ENCODE measurements at regions not wholly inside any gene's neighbourhood (a gene's known extent, or its start where the extent isn't known, plus 50 kb on each side); places are given as distances from the start of the nearest gene placed in this dataset.
"Not testable (repeated sequence)": the region's sequence is repeated elsewhere in the genome, so short reads cannot be mapped to it uniquely, and the experiment has no call there.

DNA sequence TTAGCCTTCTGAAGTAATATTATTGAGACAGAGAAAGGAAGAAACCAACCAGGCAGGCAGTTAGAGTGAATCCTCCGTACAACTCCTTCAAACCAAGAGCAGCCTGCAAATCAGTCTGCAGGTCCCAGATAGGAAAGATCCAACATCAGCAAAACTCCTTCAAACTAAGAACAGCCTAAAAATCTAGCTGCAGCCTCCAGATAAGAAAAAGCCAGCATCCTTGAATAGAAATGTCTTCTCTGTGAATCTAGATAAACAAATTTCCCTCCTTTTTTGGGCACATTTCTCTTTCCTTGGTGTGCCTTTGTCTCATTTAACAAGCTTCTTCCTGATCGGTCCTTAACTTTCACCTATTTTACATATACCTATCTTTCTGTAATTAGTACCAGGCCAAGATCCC, 1004.6 kb upstream of the TMEFF2 start:
- TF ChIP-seq CTCF (IDR thresholded peaks at IDR 0.05): no peak
- Mint-ChIP-seq H3K36me3 (ENCODE audit: unreplicated experiment) (no peaks in the 10 kb centered on the region), H3K4me3 (ENCODE audit: unreplicated experiment) (no peak overlapping the region), H3K4me1 (ENCODE audit: unreplicated experiment) (no peaks in the 10 kb centered on the region), H3K9me3 (ENCODE audit: unreplicated experiment) (peaks cover 13% of the 10 kb centered on the region), H3K27me3 (ENCODE audit: unreplicated experiment) (no peaks in the 10 kb centered on the region), H3K27ac (ENCODE audit: unreplicated experiment) (no peak overlapping the region)
- no peak for DNase-seq (ENCODE audit: extremely low spot score, unreplicated experiment)

DNA sequence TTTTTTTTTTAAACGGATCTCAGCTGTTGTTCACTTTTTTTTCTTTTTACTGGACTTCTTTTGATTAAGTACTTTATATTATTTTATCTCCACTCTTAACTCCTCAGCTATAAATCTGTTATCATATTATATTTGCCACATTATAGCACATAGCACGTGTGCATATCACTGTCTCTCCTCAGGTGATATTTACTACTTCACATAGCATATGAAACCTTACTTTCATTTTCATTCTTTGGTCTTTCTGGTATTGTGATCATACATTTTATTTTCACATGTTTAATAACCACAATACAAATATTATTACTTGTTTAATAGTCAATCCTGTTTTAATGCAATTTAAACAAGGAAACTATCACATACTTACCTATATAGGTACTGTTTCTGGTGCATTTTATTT, 993.1 kb upstream of the TMEFF2 start:
- no peaks in the 10 kb centered on the region for H3K36me3 Mint-ChIP-seq (ENCODE audit: unreplicated experiment)
- H3K4me3 Mint-ChIP-seq (ENCODE audit: unreplicated experiment): peak overlapping the region; percentile 57
- TF ChIP-seq CTCF (IDR thresholded peaks at IDR 0.05): no peak
- no peak for DNase-seq (ENCODE audit: extremely low spot score, unreplicated experiment)
- no peaks in the 10 kb centered on the region for H3K9me3 Mint-ChIP-seq (ENCODE audit: unreplicated experiment)
- H3K4me1 Mint-ChIP-seq (ENCODE audit: unreplicated experiment): peaks cover 18% of the 10 kb centered on the region
- H3K27me3 Mint-ChIP-seq (ENCODE audit: unreplicated experiment): no peaks in the 10 kb centered on the region
- peak overlapping the region; percentile 82 for H3K27ac Mint-ChIP-seq (ENCODE audit: unreplicated experiment)

GRCh38 chr2:193170981-193171380, 976.2 kb upstream of the TMEFF2 start:
- H3K27ac Mint-ChIP-seq (ENCODE audit: unreplicated experiment): peak overlapping the region; percentile 87
- H3K27me3 Mint-ChIP-seq (ENCODE audit: unreplicated experiment); H3K4me1 Mint-ChIP-seq (ENCODE audit: unreplicated experiment); DNase-seq (ENCODE audit: extremely low spot score, unreplicated experiment); H3K36me3 Mint-ChIP-seq (ENCODE audit: unreplicated experiment); H3K9me3 Mint-ChIP-seq (ENCODE audit: unreplicated experiment): not testable (repeated sequence)
- H3K4me3 Mint-ChIP-seq (ENCODE audit: unreplicated experiment): peak overlapping the region; percentile 89

- no peaks in the 10 kb centered on the region for H3K36me3 Mint-ChIP-seq (ENCODE audit: unreplicated experiment)
- no peak for TF ChIP-seq CTCF (IDR thresholded peaks at IDR 0.05)
- H3K4me1 Mint-ChIP-seq (ENCODE audit: unreplicated experiment): no peaks in the 10 kb centered on the region
- no peak overlapping the region for H3K27ac Mint-ChIP-seq (ENCODE audit: unreplicated experiment)
- no peaks in the 10 kb centered on the region for H3K27me3 Mint-ChIP-seq (ENCODE audit: unreplicated experiment)
- H3K9me3 Mint-ChIP-seq (ENCODE audit: unreplicated experiment): no peaks in the 10 kb centered on the region
- DNase-seq (ENCODE audit: extremely low spot score, unreplicated experiment): no peak
- H3K4me3 Mint-ChIP-seq (ENCODE audit: unreplicated experiment): no peak overlapping the region
Observed at GRCh38 chr2:193156480-193156879, 961.7 kb upstream of the TMEFF2 start.

DNA sequence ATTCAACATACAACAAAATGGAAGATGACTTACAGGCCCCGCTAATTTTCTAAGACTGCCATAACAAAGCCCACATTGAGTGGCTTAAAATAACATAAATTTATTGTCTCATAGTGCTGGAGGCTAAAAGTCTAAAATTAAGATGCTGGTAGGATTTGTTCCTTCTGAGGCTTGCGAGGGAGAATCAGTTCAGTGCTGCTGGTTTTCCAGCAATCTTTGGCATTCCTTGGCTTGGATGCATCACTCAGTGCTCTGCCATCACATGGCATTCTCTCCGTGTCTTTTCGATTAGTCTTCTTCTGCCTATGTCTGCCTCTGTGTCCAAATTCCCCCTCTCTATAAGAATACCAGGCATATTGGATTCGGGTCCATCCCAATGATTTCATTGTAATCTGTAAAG, 959.3 kb upstream of the TMEFF2 start:
- no peak overlapping the region for H3K27ac Mint-ChIP-seq (ENCODE audit: unreplicated experiment)
- no peak overlapping the region for H3K4me3 Mint-ChIP-seq (ENCODE audit: unreplicated experiment)

More for the DNA sequence above, 959.3 kb upstream of the TMEFF2 start:
- no peak for DNase-seq (ENCODE audit: extremely low spot score, unreplicated experiment)
- no peaks in the 10 kb centered on the region for H3K27me3 Mint-ChIP-seq (ENCODE audit: unreplicated experiment)
- no peaks in the 10 kb centered on the region for H3K36me3 Mint-ChIP-seq (ENCODE audit: unreplicated experiment)
- H3K9me3 Mint-ChIP-seq (ENCODE audit: unreplicated experiment): no peaks in the 10 kb centered on the region
- no peaks in the 10 kb centered on the region for H3K4me1 Mint-ChIP-seq (ENCODE audit: unreplicated experiment)
- no peak for TF ChIP-seq CTCF (IDR thresholded peaks at IDR 0.05)

Data from osteocyte (in vitro differentiated cells).